Left renal cortex interstitium (tissue), 4 donors: ENCODE measurements at regions not wholly inside any gene's neighbourhood (a gene's known extent, or its start where the extent isn't known, plus 50 kb on each side); places are given as distances from the start of the nearest gene placed in this dataset.

Experiments
- DNase-seq, 4 donors: peaks; one replicate each; pipeline ENCODE4 v3.0.0-alpha.2; 2013; ENCODE audit warnings: low read depth in 4 of 4, low spot score in 2 of 4, missing footprints in 1 of 4

DNA sequence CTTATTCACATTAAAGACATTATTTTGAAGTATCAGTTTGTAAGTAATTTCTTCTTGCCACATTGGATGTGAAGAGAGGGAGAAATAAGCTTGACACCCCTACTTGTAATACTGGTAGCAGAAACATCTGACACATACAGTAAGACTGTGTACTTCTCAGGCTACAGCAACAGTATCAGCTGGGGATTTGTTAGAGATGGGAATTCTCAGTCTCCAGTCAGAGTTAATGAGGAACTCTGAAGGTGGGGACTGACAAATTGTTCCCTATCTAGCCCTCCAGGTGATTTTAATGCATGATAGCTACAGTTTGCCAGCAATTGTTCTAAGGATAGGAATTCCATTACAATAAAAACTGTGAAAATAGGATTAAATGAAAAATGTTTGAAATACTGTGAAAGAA lies 524.8 kb downstream of the PRR16 start:
- DNase-seq: no peak

DNA sequence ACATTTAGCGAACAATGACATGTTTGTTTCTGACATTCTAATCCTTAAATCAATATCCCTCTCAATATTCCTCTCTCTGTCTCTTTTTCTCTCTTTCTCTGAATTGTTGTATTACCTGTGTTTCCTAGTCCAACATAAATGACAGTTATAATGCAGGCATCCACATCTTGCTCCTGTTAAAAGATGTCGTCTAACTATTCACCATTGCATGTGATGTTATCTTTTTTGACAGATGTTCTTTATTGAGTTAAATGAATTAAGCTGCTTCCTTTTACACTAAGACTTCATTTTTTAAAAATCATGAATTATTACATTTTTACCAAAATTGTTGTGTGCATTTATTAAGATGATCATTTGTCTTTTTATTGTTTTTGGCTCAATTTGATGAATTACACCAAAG lies 527.5 kb downstream of the PRR16 start:
- no peak for DNase-seq

GRCh38 chr5:120994112-120994511 lies 530.0 kb downstream of the PRR16 start:
- DNase-seq: no peak

- DNase-seq: no peak
Measured at GRCh38 chr5:120999550-120999949, 535.5 kb downstream of the PRR16 start.

DNA sequence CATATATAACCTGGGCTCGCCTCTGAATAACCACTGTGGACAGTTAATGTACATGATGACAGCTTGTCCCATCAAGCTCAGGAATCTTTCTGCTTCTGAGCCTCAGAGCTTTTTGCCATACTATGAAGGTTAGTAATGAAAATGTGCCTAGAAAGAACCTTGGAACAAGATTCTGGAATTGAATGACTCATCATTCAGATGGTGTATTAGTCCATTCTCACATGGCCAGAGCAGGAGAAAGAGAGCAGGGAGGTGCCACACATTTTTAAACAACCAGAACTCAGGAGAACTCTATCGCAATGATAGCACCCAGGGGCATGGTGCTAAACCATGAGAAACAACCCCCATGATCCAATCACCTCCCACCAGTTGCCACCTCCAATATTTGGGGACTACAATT lies 542.1 kb downstream of the PRR16 start:
- no peak for DNase-seq

DNA sequence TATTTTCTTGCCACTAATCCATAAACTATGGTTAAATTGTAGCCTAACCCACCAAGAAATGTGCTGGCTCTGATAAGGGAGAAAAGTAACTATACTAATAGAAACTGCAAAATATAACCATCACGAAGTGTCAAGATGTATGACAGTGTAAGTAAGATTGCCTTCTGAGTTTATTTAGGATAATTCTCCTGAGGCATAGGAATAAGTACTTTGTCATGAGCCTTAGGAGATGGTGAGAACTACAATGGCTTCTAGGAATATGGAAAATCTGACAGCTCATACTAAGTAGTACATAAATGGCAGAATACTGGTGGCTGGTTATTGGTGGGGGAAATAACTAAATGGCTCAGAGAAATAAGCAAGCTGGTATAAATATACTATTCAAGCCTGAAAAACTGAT lies 543.9 kb downstream of the PRR16 start:
- DNase-seq: no peak

GRCh38 chr5:121009058-121009457 lies 545.0 kb downstream of the PRR16 start:
- no peak for DNase-seq

GRCh38 chr5:121018004-121018403 lies 553.9 kb downstream of the PRR16 start:
- DNase-seq: no peak

DNA sequence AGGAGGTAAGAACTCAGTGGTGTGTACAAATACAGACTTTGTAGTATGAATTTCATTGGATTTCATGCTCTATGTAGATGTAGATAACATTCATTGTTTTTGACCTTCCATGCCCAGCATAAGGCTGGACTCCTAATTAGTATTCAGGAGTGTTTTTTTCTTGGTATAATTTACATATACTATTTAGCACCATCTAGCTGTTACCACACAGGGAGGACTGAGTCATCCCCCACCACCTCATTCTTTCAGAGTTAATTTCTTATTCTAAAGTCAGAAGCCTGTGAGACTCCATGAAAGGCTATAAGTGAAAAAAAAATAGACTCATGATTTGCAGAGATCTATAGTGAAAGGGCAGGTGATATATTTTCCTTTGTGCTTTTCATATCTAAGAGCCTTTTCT lies 555.0 kb downstream of the PRR16 start:
- no peak for DNase-seq

GRCh38 chr5:121019734-121020133 lies 555.6 kb downstream of the PRR16 start:
- DNase-seq: no peak

GRCh38 chr5:121021681-121022080 lies 557.6 kb downstream of the PRR16 start:
- no peak for DNase-seq

GRCh38 chr5:121024416-121025311 lies 560.6 kb downstream of the PRR16 start:
- DNase-seq: no peak

GRCh38 chr5:121025671-121026070 lies 561.6 kb downstream of the PRR16 start:
- DNase-seq: no peak

GRCh38 chr5:121027636-121028035 lies 563.5 kb downstream of the PRR16 start:
- DNase-seq: no peak

DNA sequence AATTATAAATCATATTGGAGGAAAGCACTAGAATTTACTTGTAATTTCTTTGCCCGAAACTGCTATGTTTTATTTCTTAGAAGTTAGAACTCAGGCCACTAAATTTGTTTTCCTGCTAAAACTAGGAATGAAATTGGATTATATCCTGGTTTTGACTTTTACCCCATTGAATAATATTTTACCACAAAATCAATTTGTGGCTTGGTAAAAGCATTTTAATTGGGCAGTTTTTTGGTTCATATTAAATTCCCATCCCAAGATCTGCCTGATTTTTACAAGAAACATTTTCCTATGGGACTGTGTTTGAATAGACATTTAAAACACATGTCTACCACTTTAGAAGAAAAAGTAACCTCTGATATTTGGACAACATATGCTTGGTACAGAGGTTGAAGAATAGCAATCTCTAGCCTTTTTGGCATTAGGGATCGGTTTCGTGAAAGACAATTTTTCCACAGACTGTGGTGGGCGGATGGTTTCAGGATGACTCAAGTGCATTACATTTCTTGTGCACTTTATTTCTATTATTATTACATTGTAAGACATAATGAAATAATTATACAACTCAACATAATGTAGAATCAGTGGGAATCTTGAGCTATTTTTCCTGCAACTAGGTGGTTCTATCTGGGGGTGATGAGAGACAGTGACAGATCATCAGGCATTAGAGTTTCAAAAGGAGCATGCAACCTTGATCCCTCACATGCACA lies 565.6 kb downstream of the PRR16 start:
- DNase-seq: no peak

- peak in 1 of 4 donors; percentile 8 for DNase-seq
Measured at GRCh38 chr5:121031491-121031890, 567.4 kb downstream of the PRR16 start.

DNA sequence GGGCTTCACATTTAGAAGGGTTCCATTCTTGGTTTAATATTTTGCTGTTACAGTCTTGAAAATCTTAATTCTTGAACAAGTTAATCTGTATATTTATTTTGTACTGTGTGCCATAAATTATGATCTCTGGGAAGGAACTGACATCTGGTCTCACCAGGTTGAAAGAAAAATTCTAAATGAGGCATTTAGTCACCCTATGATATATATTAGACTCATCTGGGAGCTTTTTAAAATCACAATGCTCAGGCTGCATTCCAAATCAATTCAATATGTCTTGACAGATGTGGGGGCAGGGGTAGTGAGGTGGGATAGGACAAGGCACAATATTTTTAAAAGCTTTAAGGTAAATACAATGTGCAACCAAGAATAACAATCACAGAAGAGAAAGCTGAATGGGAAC lies 569.2 kb downstream of the PRR16 start:
- DNase-seq: no peak

GRCh38 chr5:121038438-121038837 lies 574.3 kb downstream of the PRR16 start:
- no peak for DNase-seq

GRCh38 chr5:121049971-121050370 lies 585.9 kb downstream of the PRR16 start:
- no peak for DNase-seq

GRCh38 chr5:121053055-121053985 lies 589.2 kb downstream of the PRR16 start:
- DNase-seq: no peak

DNA sequence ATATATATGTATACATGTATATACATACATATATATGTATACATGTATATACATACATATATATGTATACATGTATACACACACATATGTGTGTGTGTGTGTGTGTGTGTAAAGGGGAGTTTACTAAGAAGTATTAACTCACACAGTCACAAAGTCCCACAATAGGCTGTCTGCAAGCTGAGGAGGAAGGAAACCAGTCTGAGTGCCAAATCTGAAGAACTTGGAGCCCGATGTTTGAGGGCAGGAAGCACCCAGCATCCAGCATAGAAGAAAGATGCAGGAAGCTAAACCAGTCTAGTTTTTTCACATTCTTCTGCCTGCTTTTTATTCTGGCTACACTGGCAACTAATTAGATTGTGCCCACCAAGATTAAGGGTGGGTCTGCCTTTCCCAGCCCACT lies 591.5 kb downstream of the PRR16 start:
- DNase-seq: no peak
